B cell (primary cell): ENCODE measurements at regions not wholly inside any gene's neighbourhood (a gene's known extent, or its start where the extent isn't known, plus 50 kb on each side); places are given as distances from the start of the nearest gene placed in this dataset.

Experiments
- ATAC-seq: fragments of 200-7000 bp; cut with Tn5 transposase; one replicate; pipeline ENCODE4 v1.10.0; 2021; ENCODE audit warnings: low read depth, mild to moderate bottlenecking, moderate number of reproducible peaks, moderate library complexity
- CTCF ChIA-PET: fragments of 350-600 bp; sonication (Branson Sonifier 250); formaldehyde crosslinking; loops from one replicate; lab custom pipeline; 2021; ENCODE audit warnings: antibody characterized with exemption, inconsistent platforms; lab: Charles Lee
- POLR2A ChIA-PET: fragments of 350-600 bp; sonication (Branson Sonifier 250); formaldehyde crosslinking; loops from one replicate; lab custom pipeline; 2021; ENCODE audit warnings: antibody characterized with exemption; lab: Charles Lee
- DNase-seq: peaks from one replicate; pipeline ENCODE4 v3.0.0; 2013
- H2AFZ ChIP-seq: 2 replicates; pipeline ENCODE4 v1.6.1; 2012; ENCODE audit warnings: mild to moderate bottlenecking, low read depth, low read length; ENCODE audit not compliant: insufficient read depth, poor library complexity, severe bottlenecking
- H3K27ac ChIP-seq, 2 donors: 1 replicate in 1 of 2; 2 replicates in 1 of 2; pipeline ENCODE4 v1.5.1; 2012 to 2013; ENCODE audit warnings: low read length in 2 of 2, mild to moderate bottlenecking in 2 of 2, moderate library complexity in 1 of 2
- H3K27me3 ChIP-seq, 4 experiments: fragments of 200-600 bp in 1 of 4; sonication (generic) in 1 of 4; replicated peaks in 1 of 4; 1 replicate in 2 of 4; 2 replicates in 2 of 4; pipeline versions ENCODE4 v1.6.1 to v1.7.0; 2013 to 2016; ENCODE audit warnings: low read length in 3 of 4, mild to moderate bottlenecking in 2 of 4, mixed read lengths in 1 of 4, moderate library complexity in 1 of 4; ENCODE audit not compliant: insufficient read depth in 4 of 4, control insufficient read depth in 3 of 4; ENCODE audit errors: control extremely low read depth in 1 of 4
- H3K36me3 ChIP-seq, 2 experiments: replicated peaks in 1 of 2; 1 replicate in 1 of 2; 2 replicates in 1 of 2; pipeline versions ENCODE4 v1.6.1 to v1.7.1; 2013; ENCODE audit warnings: low read length in 1 of 2; ENCODE audit not compliant: insufficient read depth in 2 of 2, control insufficient read depth in 1 of 2; ENCODE audit errors: control extremely low read depth in 1 of 2, extremely low read depth in 1 of 2
- H3K4me1 ChIP-seq, 2 donors: fragments of 200-600 bp in 1 of 2; sonication (generic) in 1 of 2; 1 replicate in 1 of 2; 2 replicates in 1 of 2; pipeline versions ENCODE4 v1.5.1 to v1.6.1; 2013 to 2017; ENCODE audit warnings: low read length in 2 of 2; ENCODE audit not compliant: control insufficient read depth in 2 of 2, insufficient read depth in 2 of 2
- H3K4me2 ChIP-seq: replicated peaks from 2 replicates; pipeline ENCODE3; 2012; ENCODE audit warnings: mild to moderate bottlenecking, low read depth, low read length; ENCODE audit not compliant: poor library complexity, severe bottlenecking
- H3K4me3 ChIP-seq, 5 experiments: fragments of 200-600 bp in 1 of 5; sonication (generic) in 1 of 5; 1 replicate in 3 of 5; 2 replicates in 2 of 5; pipeline versions ENCODE4 v1.5.1 to v1.7.0; 2011 to 2016; ENCODE audit warnings: low read length in 4 of 5, mild to moderate bottlenecking in 4 of 5, low read depth in 2 of 5, control low read depth in 1 of 5, moderate library complexity in 1 of 5; ENCODE audit not compliant: insufficient read depth in 1 of 5; ENCODE audit errors: control extremely low read depth in 1 of 5, extremely low read depth in 1 of 5
- H3K79me2 ChIP-seq: fragments of 200-600 bp; sonication (generic); one replicate; pipeline ENCODE4 v1.6.0; 2016; ENCODE audit warnings: low read length; ENCODE audit not compliant: control insufficient read depth, insufficient read depth
- H3K9ac ChIP-seq: fragments of 200-600 bp; sonication (generic); 2 replicates; pipeline ENCODE4 v1.6.1; 2017; ENCODE audit warnings: mild to moderate bottlenecking, low read length, moderate library complexity
- H3K9me3 ChIP-seq, 3 donors: one replicate each; pipeline versions ENCODE4 v1.6.1 to v1.7.1; 2013; ENCODE audit warnings: low read length in 2 of 3; ENCODE audit not compliant: control insufficient read depth in 2 of 3, insufficient read depth in 1 of 3; ENCODE audit errors: control extremely low read depth in 1 of 3
- H4K20me1 ChIP-seq: 2 replicates; pipeline ENCODE4 v1.6.0; 2012; ENCODE audit warnings: mild to moderate bottlenecking, low read length; ENCODE audit not compliant: insufficient read depth, control insufficient read depth, poor library complexity, severe bottlenecking
- H3K27ac Mint-ChIP-seq: one replicate; pipeline ENCODE4 v1.8.0; 2021; ENCODE audit warnings: mixed read lengths
- H3K27me3 Mint-ChIP-seq: one replicate; pipeline ENCODE4 v1.8.0; 2021; ENCODE audit warnings: mixed read lengths
- H3K4me1 Mint-ChIP-seq: one replicate; pipeline ENCODE4 v1.8.0; 2021; ENCODE audit warnings: mixed read lengths
- H3K4me3 Mint-ChIP-seq: one replicate; pipeline ENCODE4 v1.8.0; 2021; ENCODE audit warnings: mixed read lengths
- H3K9me3 Mint-ChIP-seq: one replicate; pipeline ENCODE4 v1.8.0; 2022; ENCODE audit warnings: mixed read lengths; ENCODE audit not compliant: insufficient read depth
- EZH2 ChIP-seq: IDR thresholded peaks from 2 replicates; pipeline ENCODE4 v1.6.1; 2012; ENCODE audit warnings: borderline replicate concordance, low read depth, mild to moderate bottlenecking, moderate library complexity, low read length; ENCODE audit not compliant: insufficient read depth, poor library complexity, severe bottlenecking
- WGBS: methylation state at CpG from one replicate; pipeline ENCODE4 v1.1.5; 2013; ENCODE audit warnings: missing lambda C conversion rate; ENCODE audit not compliant: insufficient coverage; 5-methylcytosine and 5-hydroxymethylcytosine counted together
- intact Hi-C: fragments of 100-400 bp; cut with micrococcal nuclease; formaldehyde crosslinking; loops from one replicate; pipeline ENCODE4 v1.10.0; 2022
- TF ChIP-seq, protein P1 (sequence below): fragments of 200-600 bp; IDR thresholded peaks from one replicate; pipeline ENCODE4 v1.8.0; 2022; ENCODE audit warnings: antibody characterized with exemption, mild to moderate bottlenecking

DNA sequence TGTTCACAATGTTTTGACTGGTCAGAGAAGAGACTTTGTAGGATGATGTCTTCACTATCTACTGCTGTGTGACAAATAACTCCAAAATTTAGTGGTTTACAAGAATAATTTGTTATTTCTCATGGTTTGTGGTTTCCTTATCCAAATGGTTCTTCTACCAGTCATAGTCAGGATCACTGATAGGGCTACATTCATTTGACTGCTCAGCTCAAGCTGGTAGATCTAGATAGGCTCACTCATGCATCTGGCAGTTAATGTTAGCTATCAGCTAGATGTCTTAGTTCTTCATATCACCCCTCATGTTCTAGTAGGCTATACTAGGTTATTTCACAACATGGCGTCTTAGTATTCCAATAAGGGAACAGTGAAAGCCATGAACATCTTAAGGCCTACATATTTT, 131.0 kb downstream of the ID4 start:
- Mint-ChIP-seq H3K4me3 (no peak overlapping the region), H3K27ac (no peak overlapping the region), H3K27me3 (no peaks in the 10 kb centered on the region), H3K9me3 (peaks cover 2% of the 10 kb centered on the region), H3K4me1 (no peaks in the 10 kb centered on the region)
- no peaks in the 10 kb centered on the region for H3K79me2 ChIP-seq
- intact Hi-C loops: no loop called here
- DNase-seq: no peak
- no peaks in the 10 kb centered on the region for H3K4me1 ChIP-seq
- H4K20me1 ChIP-seq: no peaks in the 10 kb centered on the region
- CTCF ChIA-PET: no interaction called here
- no peak for ATAC-seq
- no peak overlapping the region for H3K4me2 ChIP-seq
- WGBS: no CpG with 5 or more reads among the region's 1 CpG
- H3K27me3 ChIP-seq: no peaks in the 10 kb centered on the region
- H2AFZ ChIP-seq: no peak overlapping the region
- no peak overlapping the region for H3K9ac ChIP-seq
- TF ChIP-seq, protein P1, sequence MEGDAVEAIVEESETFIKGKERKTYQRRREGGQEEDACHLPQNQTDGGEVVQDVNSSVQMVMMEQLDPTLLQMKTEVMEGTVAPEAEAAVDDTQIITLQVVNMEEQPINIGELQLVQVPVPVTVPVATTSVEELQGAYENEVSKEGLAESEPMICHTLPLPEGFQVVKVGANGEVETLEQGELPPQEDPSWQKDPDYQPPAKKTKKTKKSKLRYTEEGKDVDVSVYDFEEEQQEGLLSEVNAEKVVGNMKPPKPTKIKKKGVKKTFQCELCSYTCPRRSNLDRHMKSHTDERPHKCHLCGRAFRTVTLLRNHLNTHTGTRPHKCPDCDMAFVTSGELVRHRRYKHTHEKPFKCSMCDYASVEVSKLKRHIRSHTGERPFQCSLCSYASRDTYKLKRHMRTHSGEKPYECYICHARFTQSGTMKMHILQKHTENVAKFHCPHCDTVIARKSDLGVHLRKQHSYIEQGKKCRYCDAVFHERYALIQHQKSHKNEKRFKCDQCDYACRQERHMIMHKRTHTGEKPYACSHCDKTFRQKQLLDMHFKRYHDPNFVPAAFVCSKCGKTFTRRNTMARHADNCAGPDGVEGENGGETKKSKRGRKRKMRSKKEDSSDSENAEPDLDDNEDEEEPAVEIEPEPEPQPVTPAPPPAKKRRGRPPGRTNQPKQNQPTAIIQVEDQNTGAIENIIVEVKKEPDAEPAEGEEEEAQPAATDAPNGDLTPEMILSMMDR: no peak
- no peak for TF ChIP-seq EZH2
- H3K9me3 ChIP-seq: peaks cover 0 to 8% (median 0%) of the 10 kb centered on the region in 3 donors
- POLR2A ChIA-PET: no interaction called here
- no peaks in the 10 kb centered on the region for H3K36me3 ChIP-seq
- H3K27ac ChIP-seq: no peak overlapping the region
- H3K4me3 ChIP-seq: no peak overlapping the region

DNA sequence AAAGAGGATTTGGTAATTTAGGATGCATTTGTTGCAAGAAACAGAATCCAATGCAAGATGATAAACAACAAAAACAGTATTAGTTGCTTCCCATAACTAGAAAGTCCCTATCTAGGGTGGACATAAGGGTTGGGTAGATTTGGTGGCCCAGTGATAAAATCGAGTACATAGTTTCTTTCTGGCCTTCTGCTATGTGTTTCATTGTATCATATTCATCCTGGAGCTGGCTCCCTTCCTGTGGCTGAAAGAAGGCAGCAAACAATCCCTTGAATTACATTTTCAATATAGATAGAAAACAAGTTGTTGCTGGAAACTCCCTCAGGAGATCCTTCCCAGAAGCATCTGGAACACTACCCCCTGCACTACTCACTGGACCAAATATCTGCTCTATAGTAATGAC, 135.1 kb downstream of the ID4 start:
- H3K36me3 ChIP-seq: no peaks in the 10 kb centered on the region
- no peaks in the 10 kb centered on the region for H4K20me1 ChIP-seq
- no peaks in the 10 kb centered on the region for H3K27me3 ChIP-seq
- no peak overlapping the region for H3K4me3 ChIP-seq
- WGBS: no CpG with 5 or more reads among the region's 1 CpG
- ChIA-PET CTCF (no interaction called here), POLR2A (no interaction called here)
- no peak overlapping the region for H3K4me3 Mint-ChIP-seq
- intact Hi-C loops: no loop called here
- H3K27me3 Mint-ChIP-seq: no peaks in the 10 kb centered on the region
- ATAC-seq: no peak
- no peak for DNase-seq
- no peak overlapping the region for H3K9ac ChIP-seq
- no peaks in the 10 kb centered on the region for H3K9me3 ChIP-seq
- H2AFZ ChIP-seq: no peak overlapping the region
- H3K79me2 ChIP-seq: no peaks in the 10 kb centered on the region
- no peak overlapping the region for H3K4me2 ChIP-seq
- H3K27ac Mint-ChIP-seq: no peak overlapping the region
- H3K9me3 Mint-ChIP-seq: peaks cover 2% of the 10 kb centered on the region
- no peak for TF ChIP-seq EZH2
- TF ChIP-seq, protein P1: no peak
- H3K4me1 Mint-ChIP-seq: no peaks in the 10 kb centered on the region
- H3K27ac ChIP-seq: no peak overlapping the region
- no peaks in the 10 kb centered on the region for H3K4me1 ChIP-seq
